H9 (cell line): ENCODE measurements at regions not wholly inside any gene's neighbourhood (a gene's known extent, or its start where the extent isn't known, plus 50 kb on each side); places are given as distances from the start of the nearest gene placed in this dataset.

Source experiments
- DNase-seq: peaks from one replicate; pipeline ENCODE4 v3.0.0-alpha.2; 2017
- H2AFZ ChIP-seq: one replicate; pipeline ENCODE4 v1.6.1; 2013; ENCODE audit warnings: mild to moderate bottlenecking, low read length, control low read depth, moderate library complexity
- H2AK5ac ChIP-seq: 2 replicates; pipeline ENCODE4 v1.6.1; 2013; ENCODE audit warnings: low read length, control low read depth, mixed read lengths; ENCODE audit not compliant: insufficient read length
- H2BK120ac ChIP-seq: one replicate; pipeline ENCODE4 v1.6.1; 2013; ENCODE audit warnings: low read depth, mild to moderate bottlenecking, low read length, control low read depth, inconsistent platforms; ENCODE audit not compliant: poor library complexity, severe bottlenecking
- H2BK12ac ChIP-seq: 2 replicates; pipeline ENCODE4 v1.6.1; 2013; ENCODE audit warnings: low read length, control low read depth, mixed read lengths, low read depth; ENCODE audit not compliant: insufficient read length
- H2BK15ac ChIP-seq: 2 replicates; pipeline ENCODE4 v1.6.1; 2013; ENCODE audit warnings: low read depth, low read length, control low read depth
- H2BK20ac ChIP-seq: one replicate; pipeline ENCODE4 v1.6.1; 2013; ENCODE audit warnings: low read depth, mild to moderate bottlenecking, low read length, control low read depth, inconsistent platforms; ENCODE audit not compliant: poor library complexity, severe bottlenecking
- H2BK5ac ChIP-seq: 2 replicates; pipeline ENCODE4 v1.6.1; 2013; ENCODE audit warnings: low read length, control low read depth, mixed read lengths; ENCODE audit not compliant: insufficient read length
- H3K14ac ChIP-seq: 2 replicates; pipeline ENCODE4 v1.6.1; 2013; ENCODE audit warnings: low read length, control low read depth; ENCODE audit not compliant: insufficient read depth
- H3K18ac ChIP-seq: 2 replicates; pipeline ENCODE4 v1.6.1; 2013; ENCODE audit warnings: low read depth, mild to moderate bottlenecking, mixed read lengths, low read length, control low read depth; ENCODE audit not compliant: insufficient read length
- H3K23ac ChIP-seq: 2 replicates; pipeline ENCODE4 v1.6.1; 2013; ENCODE audit warnings: low read length, control low read depth, mixed read lengths, low read depth; ENCODE audit not compliant: insufficient read length
- H3K23me2 ChIP-seq: 2 replicates; pipeline ENCODE4 v1.6.1; 2013; ENCODE audit warnings: low read depth, mild to moderate bottlenecking, mixed read lengths, low read length, control low read depth; ENCODE audit not compliant: insufficient read length, poor library complexity, severe bottlenecking
- H3K27ac ChIP-seq: 2 replicates; pipeline ENCODE4 v1.5.1; 2013; ENCODE audit warnings: low read length, control low read depth, mixed read lengths, low read depth; ENCODE audit not compliant: insufficient read length
- H3K27me3 ChIP-seq: 2 replicates; pipeline ENCODE4 v1.6.1; 2013; ENCODE audit warnings: low read length, control low read depth, inconsistent platforms; ENCODE audit not compliant: insufficient read depth
- H3K4ac ChIP-seq: 2 replicates; pipeline ENCODE4 v1.6.1; 2013; ENCODE audit warnings: low read depth, mild to moderate bottlenecking, control low read depth, inconsistent platforms, low read length, moderate library complexity
- H3K4me1 ChIP-seq: 2 replicates; pipeline ENCODE4 v1.6.1; 2013; ENCODE audit warnings: low read length, control low read depth, inconsistent platforms; ENCODE audit not compliant: insufficient read depth
- H3K4me2 ChIP-seq: 2 replicates; pipeline ENCODE4 v1.6.1; 2013; ENCODE audit warnings: low read length, control low read depth, mixed read lengths; ENCODE audit not compliant: insufficient read length, insufficient read depth
- H3K56ac ChIP-seq: 2 replicates; pipeline ENCODE4 v1.6.1; 2013; ENCODE audit warnings: low read depth, mild to moderate bottlenecking, mixed read lengths, low read length, control low read depth; ENCODE audit not compliant: insufficient read length
- H3K79me1 ChIP-seq: 2 replicates; pipeline ENCODE4 v1.6.1; 2013; ENCODE audit warnings: low read depth, mild to moderate bottlenecking, moderate library complexity, low read length, control low read depth, inconsistent platforms; ENCODE audit not compliant: insufficient read depth, poor library complexity, severe bottlenecking
- H3K79me2 ChIP-seq: 2 replicates; pipeline ENCODE4 v1.6.1; 2013; ENCODE audit warnings: low read length, control low read depth, inconsistent platforms; ENCODE audit not compliant: insufficient read depth
- H3K9ac ChIP-seq: 2 replicates; pipeline ENCODE4 v1.6.1; 2013; ENCODE audit warnings: low read length, control low read depth, mixed read lengths; ENCODE audit not compliant: insufficient read length; ENCODE audit errors: extremely low read depth
- H3K9me3 ChIP-seq: one replicate; pipeline ENCODE4 v1.6.1; 2013; ENCODE audit warnings: low read depth, low read length, inconsistent platforms; ENCODE audit not compliant: control insufficient read depth
- H3T11ph ChIP-seq: one replicate; pipeline ENCODE4 v1.6.1; 2013; ENCODE audit warnings: mild to moderate bottlenecking, low read length, control low read depth, inconsistent platforms
- H4K20me1 ChIP-seq: one replicate; pipeline ENCODE4 v1.6.1; 2013; ENCODE audit not compliant: control insufficient read depth, insufficient read length, insufficient read depth
- H4K5ac ChIP-seq: 2 replicates; pipeline ENCODE4 v1.6.1; 2013; ENCODE audit warnings: low read depth, mild to moderate bottlenecking, mixed read lengths, low read length, control low read depth; ENCODE audit not compliant: insufficient read length
- H4K8ac ChIP-seq: replicated peaks from 2 replicates; pipeline ENCODE4 v1.6.1; 2013; ENCODE audit warnings: low read length, control low read depth, mixed read lengths, low read depth; ENCODE audit not compliant: insufficient read length
- H4K91ac ChIP-seq: 2 replicates; pipeline ENCODE4 v1.6.1; 2013; ENCODE audit warnings: low read depth, mild to moderate bottlenecking, moderate library complexity, mixed read lengths, low read length, control low read depth; ENCODE audit not compliant: insufficient read length
- H3K27ac Mint-ChIP-seq, 3 experiments: 2 replicates in 2 of 3; 3 replicates in 1 of 3; pipeline ENCODE4 v1.8.0; 2020 to 2021; ENCODE audit warnings: mixed read lengths in 3 of 3, mild to moderate bottlenecking in 1 of 3, moderate library complexity in 1 of 3
- H3K27me3 Mint-ChIP-seq: 2 replicates; pipeline ENCODE4 v1.8.0; 2021; ENCODE audit warnings: low read depth, mild to moderate bottlenecking, moderate library complexity, mixed read lengths
- H3K36me3 Mint-ChIP-seq, 3 experiments: 2 replicates in 2 of 3; 3 replicates in 1 of 3; pipeline ENCODE4 v1.8.0; 2020 to 2021; ENCODE audit warnings: low read depth in 3 of 3, mixed read lengths in 3 of 3; ENCODE audit not compliant: insufficient read depth in 1 of 3
- H3K4me1 Mint-ChIP-seq, 2 experiments: 2 replicates each; pipeline ENCODE4 v1.8.0; 2020; ENCODE audit warnings: mixed read lengths in 2 of 2
- H3K4me3 Mint-ChIP-seq, 2 experiments: 2 replicates in 1 of 2; 3 replicates in 1 of 2; pipeline ENCODE4 v1.8.0; 2020 to 2021; ENCODE audit warnings: mild to moderate bottlenecking in 2 of 2, mixed read lengths in 2 of 2, moderate library complexity in 1 of 2
- H3K9me3 Mint-ChIP-seq, 2 experiments: 2 replicates in 1 of 2; 3 replicates in 1 of 2; pipeline ENCODE4 v1.8.0; 2020; ENCODE audit warnings: mild to moderate bottlenecking in 2 of 2, mixed read lengths in 2 of 2, moderate library complexity in 1 of 2
- WGBS: extraction: QIAGEN DNeasy Blood & Tissue Kit; methylation state at CpG from one replicate; pipeline ENCODE4 v1.1.7; 2013; ENCODE audit warnings: missing lambda C conversion rate, low lambda C conversion rate, mixed read lengths; ENCODE audit not compliant: insufficient read length; ENCODE audit errors: extremely low coverage; 5-methylcytosine and 5-hydroxymethylcytosine counted together
- TF ChIP-seq, protein P1 (sequence below): fragments of 200-600 bp; sonication (generic); conservative IDR thresholded peaks from 3 replicates; pipeline ENCODE4 v1.8.0; 2021; ENCODE audit warnings: antibody characterized with exemption, mild to moderate bottlenecking

GRCh38 chr5:6545770-6546690, 86.8 kb downstream of the NSUN2 start:
- H2BK5ac ChIP-seq, result no peak overlapping the region
- no peaks in the 10 kb centered on the region for H3K4me1 ChIP-seq
- peak overlapping the region in 2 of 3 experiments; percentile 4 to 54; a peak in 2 of 7 replicates for H3K27ac Mint-ChIP-seq
- H2BK120ac ChIP-seq, result no peak overlapping the region
- no peak overlapping the region for H3K27ac ChIP-seq
- no peaks in the 10 kb centered on the region for H3K23me2 ChIP-seq
- no peak overlapping the region for H4K8ac ChIP-seq
- H3K14ac ChIP-seq, result peak overlapping the region; percentile 25; the same call in 1 of the 2 replicates
- H3K56ac ChIP-seq, result no peak overlapping the region
- no peaks in the 10 kb centered on the region; a peak in 1 of 7 replicates for H3K36me3 Mint-ChIP-seq
- H3K27me3 Mint-ChIP-seq, result peaks cover 20% of the 10 kb centered on the region
- H3T11ph ChIP-seq, result no peak overlapping the region
- DNase-seq, result no peak
- no peak overlapping the region for H3K4me3 Mint-ChIP-seq
- no peak overlapping the region for H4K91ac ChIP-seq
- H2AK5ac ChIP-seq, result no peak overlapping the region
- peaks cover 10 to 12% of the 10 kb centered on the region in 2 experiments for H3K4me1 Mint-ChIP-seq
- H3K9me3 ChIP-seq, result no peaks in the 10 kb centered on the region
- H3K9ac ChIP-seq, result no peak overlapping the region
- no peak overlapping the region for H2BK15ac ChIP-seq
- H3K4ac ChIP-seq, result no peak overlapping the region
- no peak overlapping the region for H3K18ac ChIP-seq
- no peak overlapping the region for H3K4me2 ChIP-seq
- H3K79me2 ChIP-seq, result no peaks in the 10 kb centered on the region
- TF ChIP-seq, protein P1, sequence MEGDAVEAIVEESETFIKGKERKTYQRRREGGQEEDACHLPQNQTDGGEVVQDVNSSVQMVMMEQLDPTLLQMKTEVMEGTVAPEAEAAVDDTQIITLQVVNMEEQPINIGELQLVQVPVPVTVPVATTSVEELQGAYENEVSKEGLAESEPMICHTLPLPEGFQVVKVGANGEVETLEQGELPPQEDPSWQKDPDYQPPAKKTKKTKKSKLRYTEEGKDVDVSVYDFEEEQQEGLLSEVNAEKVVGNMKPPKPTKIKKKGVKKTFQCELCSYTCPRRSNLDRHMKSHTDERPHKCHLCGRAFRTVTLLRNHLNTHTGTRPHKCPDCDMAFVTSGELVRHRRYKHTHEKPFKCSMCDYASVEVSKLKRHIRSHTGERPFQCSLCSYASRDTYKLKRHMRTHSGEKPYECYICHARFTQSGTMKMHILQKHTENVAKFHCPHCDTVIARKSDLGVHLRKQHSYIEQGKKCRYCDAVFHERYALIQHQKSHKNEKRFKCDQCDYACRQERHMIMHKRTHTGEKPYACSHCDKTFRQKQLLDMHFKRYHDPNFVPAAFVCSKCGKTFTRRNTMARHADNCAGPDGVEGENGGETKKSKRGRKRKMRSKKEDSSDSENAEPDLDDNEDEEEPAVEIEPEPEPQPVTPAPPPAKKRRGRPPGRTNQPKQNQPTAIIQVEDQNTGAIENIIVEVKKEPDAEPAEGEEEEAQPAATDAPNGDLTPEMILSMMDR, result no peak
- no peak overlapping the region for H4K5ac ChIP-seq
- H2BK20ac ChIP-seq, result no peak overlapping the region
- H3K79me1 ChIP-seq, result no peaks in the 10 kb centered on the region
- WGBS, result no CpG with 5 or more reads among the region's 24 CpGs
- H2AFZ ChIP-seq, result no peak overlapping the region
- no peak overlapping the region for H2BK12ac ChIP-seq
- H3K27me3 ChIP-seq, result no peaks in the 10 kb centered on the region
- H4K20me1 ChIP-seq, result no peaks in the 10 kb centered on the region
- no peak overlapping the region for H3K23ac ChIP-seq
- H3K9me3 Mint-ChIP-seq, result peaks cover 0 to 2% of the 10 kb centered on the region in 2 experiments; a peak in 2 of 5 replicates
